GM19397 (cell line): ENCODE measurements at regions not wholly inside any gene's neighbourhood (a gene's known extent, or its start where the extent isn't known, plus 50 kb on each side); places are given as distances from the start of the nearest gene placed in this dataset.

Experiments used
- ATAC-seq: cut with Tn5 transposase; IDR thresholded peaks from one replicate; pipeline ENCODE4 v1.9.1; 2021; ENCODE audit warnings: mild to moderate bottlenecking, moderate library complexity; ENCODE audit not compliant: unreplicated experiment

GRCh38 chr9:106684940-106685695 lies 177.8 kb upstream of the ZNF462 start:
- no peak for ATAC-seq

GRCh38 chr9:106689089-106689488 lies 173.9 kb upstream of the ZNF462 start:
- ATAC-seq: no peak

- no peak for ATAC-seq
Measured at GRCh38 chr9:106691627-106692026, 171.3 kb upstream of the ZNF462 start.

GRCh38 chr9:106693558-106693957 lies 169.4 kb upstream of the ZNF462 start:
- ATAC-seq: no peak

GRCh38 chr9:106696804-106697203 lies 166.2 kb upstream of the ZNF462 start:
- no peak for ATAC-seq

GRCh38 chr9:106697390-106697749 lies 165.6 kb upstream of the ZNF462 start:
- no peak for ATAC-seq

GRCh38 chr9:106697750-106698502 lies 165.0 kb upstream of the ZNF462 start:
- ATAC-seq: no peak

- ATAC-seq: no peak
Measured at GRCh38 chr9:106700676-106701075, 162.3 kb upstream of the ZNF462 start.

GRCh38 chr9:106701611-106702010 lies 161.4 kb upstream of the ZNF462 start:
- no peak for ATAC-seq

- no peak for ATAC-seq
Measured at GRCh38 chr9:106704056-106704615, 158.8 kb upstream of the ZNF462 start.

- ATAC-seq: no peak
Measured at GRCh38 chr9:106707291-106707690, 155.7 kb upstream of the ZNF462 start.

- ATAC-seq: no peak
Measured at GRCh38 chr9:106707738-106708474, 155.1 kb upstream of the ZNF462 start.

GRCh38 chr9:106708475-106709146 lies 154.4 kb upstream of the ZNF462 start:
- ATAC-seq: no peak

- no peak for ATAC-seq
Measured at GRCh38 chr9:106712279-106712678, 150.7 kb upstream of the ZNF462 start.

- ATAC-seq: no peak
Measured at GRCh38 chr9:106713206-106713605, 149.8 kb upstream of the ZNF462 start.

GRCh38 chr9:106716820-106717219 lies 146.1 kb upstream of the ZNF462 start:
- ATAC-seq: no peak

GRCh38 chr9:106717686-106718085 lies 145.3 kb upstream of the ZNF462 start:
- ATAC-seq: no peak

GRCh38 chr9:106718936-106719335 lies 144.0 kb upstream of the ZNF462 start:
- no peak for ATAC-seq

- ATAC-seq: no peak
Measured at GRCh38 chr9:106722051-106722753, 140.8 kb upstream of the ZNF462 start.

- ATAC-seq: no peak
Measured at GRCh38 chr9:106723926-106724325, 139.0 kb upstream of the ZNF462 start.
